Panc1 (cell line): ENCODE measurements at regions not wholly inside any gene's neighbourhood (a gene's known extent, or its start where the extent isn't known, plus 50 kb on each side); places are given as distances from the start of the nearest gene placed in this dataset.

ENCODE experiments used
- ATAC-seq: fragments of 200-7000 bp; cut with Tn5 transposase; 2 replicates; pipeline ENCODE4 v1.9.1; 2020; ENCODE audit warnings: mild to moderate bottlenecking, moderate library complexity
- BruUV-seq: library from RNA; stranded (reverse); fragments of 400-500 nt; replicated peaks from 2 replicates; lab custom pipeline; 2021; lab: Mats Ljungman, UMichigan
- CTCF ChIA-PET: fragments of 300-600 bp; sonication (Branson Sonifier 250); formaldehyde crosslinking; loops from one replicate; lab custom pipeline; 2022; ENCODE audit warnings: antibody characterized with exemption; lab: Charles Lee
- POLR2A ChIA-PET: fragments of 300-600 bp; sonication (Branson Sonifier 250); formaldehyde crosslinking; loops from one replicate; lab custom pipeline; 2022; ENCODE audit warnings: antibody characterized with exemption; lab: Charles Lee
- DNase-seq: peaks from one replicate; pipeline ENCODE4 v3.0.0-alpha.2; 2010; ENCODE audit warnings: low read depth, low spot score
- H3K27ac ChIP-seq: 2 replicates; pipeline ENCODE4 v1.5.1; 2011; ENCODE audit warnings: mild to moderate bottlenecking, low read length, inconsistent platforms
- H3K27me3 ChIP-seq: fragments of 200-500 bp; sonication (Bioruptor generic); 2 replicates; pipeline ENCODE4 v1.6.0; 2014; ENCODE audit warnings: low read length, inconsistent platforms; ENCODE audit not compliant: control insufficient read depth, insufficient read depth
- H3K36me3 ChIP-seq: fragments of 200-500 bp; sonication (Bioruptor generic); 2 replicates; pipeline ENCODE4 v1.5.1; 2014; ENCODE audit warnings: inconsistent platforms, mild to moderate bottlenecking, low read length, moderate library complexity; ENCODE audit not compliant: control insufficient read depth, insufficient read depth
- H3K4me1 ChIP-seq: 2 replicates; pipeline ENCODE4 v1.5.1; 2011; ENCODE audit warnings: inconsistent platforms, mild to moderate bottlenecking, low read length, moderate library complexity; ENCODE audit not compliant: control insufficient read depth, insufficient read depth
- H3K4me3 ChIP-seq, 2 experiments: 2 replicates each; pipeline ENCODE4 v1.5.1; 2011 to 2012; ENCODE audit warnings: low read depth in 2 of 2, low read length in 2 of 2, mild to moderate bottlenecking in 2 of 2, inconsistent platforms in 1 of 2, moderate library complexity in 1 of 2
- H3K9me3 ChIP-seq: fragments of 200-500 bp; sonication (Bioruptor generic); 2 replicates; pipeline ENCODE4 v1.5.1; 2014; ENCODE audit warnings: low read depth, mild to moderate bottlenecking, inconsistent platforms, low read length, moderate library complexity; ENCODE audit not compliant: control insufficient read depth, insufficient read depth
- CTCF ChIP-seq: fragments of 450-650 bp; IDR thresholded peaks from 2 replicates; pipeline ENCODE4 v1.5.1; 2017; ENCODE audit warnings: mild to moderate bottlenecking
- POLR2AphosphoS5 ChIP-seq: IDR thresholded peaks from 2 replicates; pipeline ENCODE4 v1.6.1; 2012; ENCODE audit warnings: mild to moderate bottlenecking, low read depth, low read length, moderate library complexity
- REST ChIP-seq, 2 experiments: IDR thresholded peaks; 2 replicates each; pipeline ENCODE4 v1.6.1; 2011 to 2012; ENCODE audit warnings: low read depth in 2 of 2, control low read depth in 1 of 2, low read length in 1 of 2, mild to moderate bottlenecking in 1 of 2, moderate library complexity in 1 of 2; ENCODE audit not compliant: insufficient read depth in 1 of 2
- SIN3A ChIP-seq: IDR thresholded peaks from 2 replicates; pipeline ENCODE4 v1.6.1; 2012; ENCODE audit warnings: low read depth, mild to moderate bottlenecking, low read length, moderate library complexity, borderline replicate concordance; ENCODE audit not compliant: insufficient read depth
- TCF7L2 ChIP-seq: IDR thresholded peaks from 2 replicates; pipeline ENCODE4 v1.6.1; 2011; ENCODE audit warnings: mild to moderate bottlenecking, low read depth, low read length, inconsistent platforms
- in situ Hi-C: cut with HindIII; loops from 2 replicates; pipeline ENCODE4 v1.10.0; 2016; ENCODE audit warnings: low sequenced_read_pairs, low pct_unique_long_range_greater_than_20kb
- intact Hi-C: fragments of 100-400 bp; cut with micrococcal nuclease; formaldehyde crosslinking; loops from one replicate; pipeline ENCODE4 v1.10.0; 2022; ENCODE audit not compliant: unreplicated experiment

- Histone ChIP-seq H3K4me1 (no peaks in the 10 kb centered on the region), H3K36me3 (no peaks in the 10 kb centered on the region), H3K9me3 (no peaks in the 10 kb centered on the region), H3K27ac (no peak overlapping the region), H3K27me3 (no peaks in the 10 kb centered on the region), H3K4me3 (no peak overlapping the region)
- intact Hi-C loops: no loop called here
- DNase-seq: no peak
- TF ChIP-seq TCF7L2 (no peak), CTCF (no peak), REST (IDR thresholded peaks at IDR 0.05; ENCODE audit: insufficient read depth in 1 of 2, low read depth in 2 of 2, low read length in 1 of 2) (no peak)
- in situ Hi-C loops: no loop called here
- ChIA-PET POLR2A (no interaction called here), CTCF (no interaction called here)
- no peak for ATAC-seq
- no TSS peak for BruUV-seq
These were observed 88.3 kb upstream of the GRID2 start for GRCh38 chr4:92215476-92215875.

GRCh38 chr4:92231511-92231910 is 72.3 kb upstream of the GRID2 start:
- ChIA-PET CTCF (no interaction called here), POLR2A (no interaction called here)
- H3K27ac ChIP-seq: no peak overlapping the region
- no peaks in the 10 kb centered on the region for H3K27me3 ChIP-seq
- no peaks in the 10 kb centered on the region for H3K4me1 ChIP-seq
- intact Hi-C loops (no loop called here), in situ Hi-C loops (no loop called here)
- DNase-seq (no peak), ATAC-seq (no peak)
- H3K9me3 ChIP-seq: no peaks in the 10 kb centered on the region
- no peaks in the 10 kb centered on the region for H3K36me3 ChIP-seq
- no TSS peak for BruUV-seq
- H3K4me3 ChIP-seq: no peak overlapping the region
- no peak for TF ChIP-seq SIN3A
- no peak for TF ChIP-seq CTCF
- TF ChIP-seq REST (IDR thresholded peaks at IDR 0.05; ENCODE audit: insufficient read depth in 1 of 2, low read depth in 2 of 2, low read length in 1 of 2): no peak
- TF ChIP-seq TCF7L2: no peak
- TF ChIP-seq POLR2AphosphoS5: no peak
